ENCODE measurements at regions not wholly inside any gene's neighbourhood (a gene's known extent, or its start where the extent isn't known, plus 50 kb on each side); places are given as distances from the start of the nearest gene placed in this dataset.
A peak's percentile ranks its signal among the peaks of the same experiment; 100 is the strongest.

DNA sequence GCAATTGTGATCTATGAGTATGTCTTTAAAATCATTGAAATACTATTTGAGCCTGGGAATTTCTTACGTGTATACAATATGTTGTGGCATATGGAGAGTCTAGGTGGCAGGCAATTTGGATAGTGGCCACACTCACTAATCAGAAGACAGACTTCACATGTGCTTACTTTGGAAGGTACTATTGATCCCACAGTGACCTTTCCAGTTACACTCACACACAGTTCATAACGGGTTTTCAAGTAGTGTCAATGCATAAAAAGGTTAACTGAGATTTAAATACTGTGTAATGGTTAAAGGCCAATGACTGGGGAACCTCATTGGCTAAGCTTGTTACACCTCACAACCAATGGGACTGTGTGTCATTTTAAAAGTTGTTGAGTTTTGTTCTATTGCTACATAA is 783.2 kb downstream of the RPA4 start:
- no peak for DNase-seq

DNA sequence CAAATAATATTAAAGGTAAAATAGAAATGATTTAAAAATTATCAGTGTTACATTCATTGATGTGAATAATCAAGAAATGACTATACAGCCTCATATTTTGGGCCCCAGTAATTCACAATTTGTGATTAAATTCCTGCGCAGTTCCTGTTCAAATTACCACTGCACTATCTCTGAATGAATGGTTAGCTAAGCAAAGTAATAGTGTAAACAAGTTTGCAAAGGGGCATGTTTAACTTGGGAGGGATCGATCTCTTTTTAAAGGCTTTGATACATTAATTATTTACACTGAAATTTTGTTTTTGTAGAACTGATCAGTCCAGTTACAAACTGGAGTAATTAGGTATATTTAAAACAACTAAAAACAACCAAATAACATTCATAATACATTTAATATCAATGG is 784.4 kb downstream of the RPA4 start:
- no peaks in the 10 kb centered on the region for H3K4me1 ChIP-seq
- no peaks in the 10 kb centered on the region for H3K27me3 ChIP-seq
- no peak for DNase-seq
- H3K4me3 ChIP-seq, result no peak overlapping the region
- no peaks in the 10 kb centered on the region for H3K36me3 ChIP-seq
- no peak overlapping the region for H3K27ac ChIP-seq
- intact Hi-C loops (cut with DNase I), result no loop called here
- TF ChIP-seq CTCF (IDR thresholded peaks at IDR 0.05), result no peak
- no peak overlapping the region for H3K9ac ChIP-seq (ENCODE audit: low read depth in 2 of 2, low read length in 2 of 2)
- H3K9me3 ChIP-seq, result no peaks in the 10 kb centered on the region

More for the DNA sequence above, 783.2 kb downstream of the RPA4 start:
- Histone ChIP-seq H3K4me3 (no peak overlapping the region), H3K27ac (no peak overlapping the region), H3K27me3 (no peaks in the 10 kb centered on the region), H3K9ac (ENCODE audit: low read depth in 2 of 2, low read length in 2 of 2) (no peak overlapping the region), H3K9me3 (no peaks in the 10 kb centered on the region), H3K36me3 (no peaks in the 10 kb centered on the region), H3K4me1 (no peaks in the 10 kb centered on the region)
- TF ChIP-seq CTCF (IDR thresholded peaks at IDR 0.05), result no peak
- intact Hi-C loops (cut with DNase I), result no loop called here

GRCh38 chrX:97672138-97672537 is 788.4 kb downstream of the RPA4 start:
- H3K4me1 ChIP-seq, result no peaks in the 10 kb centered on the region
- no peak overlapping the region for H3K27ac ChIP-seq
- no peaks in the 10 kb centered on the region for H3K27me3 ChIP-seq
- H3K9me3 ChIP-seq, result no peaks in the 10 kb centered on the region
- peak; percentile 18 for DNase-seq
- no peak for TF ChIP-seq CTCF (IDR thresholded peaks at IDR 0.05)
- no peaks in the 10 kb centered on the region for H3K36me3 ChIP-seq
- no peak overlapping the region for H3K9ac ChIP-seq (ENCODE audit: low read depth in 2 of 2, low read length in 2 of 2)
- H3K4me3 ChIP-seq, result no peak overlapping the region
- intact Hi-C loops (cut with DNase I), result no loop called here

DNA sequence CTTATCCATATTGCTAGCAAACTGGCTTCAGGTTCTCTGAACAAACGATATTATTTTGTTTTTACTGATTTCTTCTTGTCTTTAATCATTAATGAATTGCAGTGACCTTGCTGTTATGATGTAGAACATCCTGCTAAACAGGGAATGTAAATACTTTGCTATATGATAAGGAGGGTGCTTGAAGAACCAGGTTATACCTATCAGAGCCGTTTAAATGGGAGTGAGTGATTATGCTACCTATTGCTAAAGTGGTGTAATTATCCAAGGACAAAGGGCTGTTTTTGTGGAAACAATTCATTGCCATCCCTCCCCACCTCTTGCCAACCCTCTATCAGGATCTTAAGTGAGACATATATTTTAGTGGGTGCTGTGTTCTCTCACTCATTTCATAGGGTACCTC is 788.9 kb downstream of the RPA4 start:
- H3K9ac ChIP-seq (ENCODE audit: low read depth in 2 of 2, low read length in 2 of 2), result no peak overlapping the region
- H3K4me3 ChIP-seq, result no peak overlapping the region
- H3K27ac ChIP-seq, result no peak overlapping the region
- DNase-seq, result no peak
- no peaks in the 10 kb centered on the region for H3K36me3 ChIP-seq
- H3K27me3 ChIP-seq, result no peaks in the 10 kb centered on the region
- H3K4me1 ChIP-seq, result no peaks in the 10 kb centered on the region
- H3K9me3 ChIP-seq, result no peaks in the 10 kb centered on the region
- intact Hi-C loops (cut with DNase I), result no loop called here
- no peak for TF ChIP-seq CTCF (IDR thresholded peaks at IDR 0.05)

DNA sequence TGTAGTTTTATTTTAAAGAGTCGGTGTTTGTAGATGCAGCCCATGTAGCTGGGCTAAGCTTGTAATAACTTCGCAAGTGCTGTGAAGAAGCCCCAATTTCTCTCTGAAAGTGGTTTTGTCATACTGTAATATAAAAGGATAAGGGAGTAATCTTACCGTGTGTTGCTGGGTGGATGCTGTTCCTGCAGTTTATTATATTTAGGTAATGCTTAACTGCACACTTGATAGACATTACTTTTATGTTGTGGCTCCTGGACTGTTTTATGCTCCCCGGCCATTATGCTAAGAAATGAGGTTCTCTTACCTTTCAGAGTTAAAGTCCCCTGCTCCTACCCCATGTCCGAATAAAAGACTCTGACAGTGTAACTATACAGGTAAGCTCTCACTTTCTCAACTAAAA is 789.4 kb downstream of the RPA4 start:
- no peak for TF ChIP-seq CTCF (IDR thresholded peaks at IDR 0.05)
- Histone ChIP-seq H3K36me3 (no peaks in the 10 kb centered on the region), H3K4me1 (no peaks in the 10 kb centered on the region), H3K27me3 (no peaks in the 10 kb centered on the region), H3K4me3 (no peak overlapping the region), H3K27ac (no peak overlapping the region), H3K9me3 (no peaks in the 10 kb centered on the region), H3K9ac (ENCODE audit: low read depth in 2 of 2, low read length in 2 of 2) (no peak overlapping the region)
- DNase-seq, result no peak
- intact Hi-C loops (cut with DNase I), result no loop called here

Measured in colonic mucosa (tissue), 4 donors.